Sigmoid colon (tissue), 4 donors: ENCODE measurements at regions not wholly inside any gene's neighbourhood (a gene's known extent, or its start where the extent isn't known, plus 50 kb on each side); places are given as distances from the start of the nearest gene placed in this dataset.

ENCODE experiments used
- EP300 ChIP-seq, 4 donors: sonication (generic); formaldehyde crosslinking; IDR thresholded peaks; one replicate each; pipeline ENCODE4 v1.6.1; 2017; ENCODE audit warnings: antibody characterized with exemption in 4 of 4
- POLR2A ChIP-seq, 2 donors: fragments of 450-650 bp; IDR thresholded peaks; one replicate each; pipeline ENCODE4 v1.6.1; 2016; ENCODE audit warnings: antibody characterized with exemption in 2 of 2, mild to moderate bottlenecking in 2 of 2, moderate library complexity in 2 of 2
- TF ChIP-seq, protein P1 (sequence below), 4 experiments: fragments of 450-650 bp in 3 of 4; fragments of 200-600 bp in 1 of 4; IDR thresholded peaks; one replicate each; pipeline ENCODE4 v1.5.1; 2016 to 2019; ENCODE audit warnings: antibody characterized with exemption in 4 of 4, mild to moderate bottlenecking in 3 of 4, moderate library complexity in 2 of 4

DNA sequence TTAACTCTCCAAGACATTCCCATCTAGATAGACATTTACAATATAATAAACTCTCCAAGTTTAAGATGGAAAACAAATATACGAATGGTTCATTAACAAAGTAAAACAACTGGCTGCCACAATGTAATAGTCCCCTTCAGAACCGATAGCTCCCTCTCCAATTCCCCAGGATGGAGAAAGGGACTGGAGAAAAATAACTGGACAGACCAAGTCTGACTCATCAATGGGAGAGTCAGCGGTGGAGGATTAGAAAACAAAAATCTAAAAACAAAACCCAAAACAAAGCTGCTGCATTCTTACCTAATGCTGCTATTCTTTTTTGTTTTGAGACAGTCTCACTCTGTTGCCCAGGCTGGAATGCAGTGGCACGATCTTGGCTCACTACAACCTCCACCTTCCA, 468.1 kb downstream of the SHQ1 start:
- TF ChIP-seq, protein P1, sequence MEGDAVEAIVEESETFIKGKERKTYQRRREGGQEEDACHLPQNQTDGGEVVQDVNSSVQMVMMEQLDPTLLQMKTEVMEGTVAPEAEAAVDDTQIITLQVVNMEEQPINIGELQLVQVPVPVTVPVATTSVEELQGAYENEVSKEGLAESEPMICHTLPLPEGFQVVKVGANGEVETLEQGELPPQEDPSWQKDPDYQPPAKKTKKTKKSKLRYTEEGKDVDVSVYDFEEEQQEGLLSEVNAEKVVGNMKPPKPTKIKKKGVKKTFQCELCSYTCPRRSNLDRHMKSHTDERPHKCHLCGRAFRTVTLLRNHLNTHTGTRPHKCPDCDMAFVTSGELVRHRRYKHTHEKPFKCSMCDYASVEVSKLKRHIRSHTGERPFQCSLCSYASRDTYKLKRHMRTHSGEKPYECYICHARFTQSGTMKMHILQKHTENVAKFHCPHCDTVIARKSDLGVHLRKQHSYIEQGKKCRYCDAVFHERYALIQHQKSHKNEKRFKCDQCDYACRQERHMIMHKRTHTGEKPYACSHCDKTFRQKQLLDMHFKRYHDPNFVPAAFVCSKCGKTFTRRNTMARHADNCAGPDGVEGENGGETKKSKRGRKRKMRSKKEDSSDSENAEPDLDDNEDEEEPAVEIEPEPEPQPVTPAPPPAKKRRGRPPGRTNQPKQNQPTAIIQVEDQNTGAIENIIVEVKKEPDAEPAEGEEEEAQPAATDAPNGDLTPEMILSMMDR (IDR thresholded peaks at IDR 0.05), result no peak
- no peak for TF ChIP-seq POLR2A (IDR thresholded peaks at IDR 0.05)
- TF ChIP-seq EP300 (IDR thresholded peaks at IDR 0.05), result no peak
